Activated CD8-positive, alpha-beta memory T cell treated with anti-CD3 and anti-CD28 coated beads for 4 hours (primary cell): ENCODE measurements at regions not wholly inside any gene's neighbourhood (a gene's known extent, or its start where the extent isn't known, plus 50 kb on each side); places are given as distances from the start of the nearest gene placed in this dataset.
"Not testable (repeated sequence)": the region's sequence is repeated elsewhere in the genome, so short reads cannot be mapped to it uniquely, and the experiment has no call there.

ENCODE experiments used
- DNase-seq, 2 donors: peaks; one replicate each; pipeline ENCODE4 v3.0.0-alpha.2; 2020; ENCODE audit warnings: low read depth in 2 of 2

DNA sequence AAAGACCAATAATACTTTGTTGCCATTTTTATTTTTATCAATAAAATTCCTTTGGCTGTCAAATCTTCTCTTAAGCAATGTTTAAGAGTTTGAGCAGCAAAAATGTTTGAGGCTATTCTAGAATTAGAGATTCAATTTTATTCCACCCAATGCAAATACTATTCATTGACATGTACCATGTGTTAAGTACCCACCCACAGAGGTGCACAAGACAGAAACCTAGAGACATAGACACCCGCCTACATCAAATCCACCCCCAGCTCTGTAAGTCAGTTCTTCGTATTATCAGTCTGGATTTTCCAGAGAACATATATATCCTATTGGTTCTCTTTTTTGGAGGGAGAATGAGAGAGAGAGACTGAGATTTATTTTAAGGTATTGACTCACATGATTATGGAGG, 463.7 kb downstream of the EPM2A start:
- no peak for DNase-seq

DNA sequence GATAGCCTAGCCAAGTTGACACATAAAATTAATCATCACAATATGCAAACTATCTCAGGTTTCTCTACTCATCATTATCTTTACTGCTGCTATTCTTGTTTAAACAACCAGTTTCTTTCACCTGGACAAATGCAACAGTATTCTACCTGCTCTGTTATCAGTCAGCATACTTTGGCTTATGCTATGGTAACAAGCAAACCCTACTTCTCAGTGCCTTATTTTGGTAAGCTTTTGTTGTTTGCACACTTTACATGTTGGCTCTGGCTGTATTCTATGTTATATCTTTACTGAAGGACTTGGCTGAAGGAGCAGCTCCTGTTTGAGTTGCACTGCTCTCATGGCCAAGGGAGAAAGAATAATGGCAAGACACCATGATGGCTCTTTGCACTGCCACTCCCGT, 463.1 kb downstream of the EPM2A start:
- no peak for DNase-seq

DNA sequence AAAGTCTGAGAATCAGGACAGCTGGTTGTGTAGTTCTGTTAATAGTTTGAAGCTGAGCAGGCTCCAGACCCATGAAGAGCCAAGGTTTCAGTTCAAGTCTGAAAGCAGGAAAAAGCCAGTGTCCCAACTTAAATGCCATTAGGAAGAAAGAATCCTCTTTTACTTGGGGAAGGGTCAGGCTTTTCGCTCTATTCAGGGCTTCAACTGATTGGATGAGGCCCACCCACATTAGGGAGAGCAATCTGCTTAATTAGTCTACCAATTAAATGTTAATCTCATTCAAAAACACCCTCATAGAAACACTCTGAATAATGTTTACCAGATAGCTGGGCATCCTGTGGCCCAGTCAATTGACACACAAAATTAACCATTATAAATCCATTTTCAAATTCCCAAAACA, 462.2 kb downstream of the EPM2A start:
- no peak for DNase-seq

DNA sequence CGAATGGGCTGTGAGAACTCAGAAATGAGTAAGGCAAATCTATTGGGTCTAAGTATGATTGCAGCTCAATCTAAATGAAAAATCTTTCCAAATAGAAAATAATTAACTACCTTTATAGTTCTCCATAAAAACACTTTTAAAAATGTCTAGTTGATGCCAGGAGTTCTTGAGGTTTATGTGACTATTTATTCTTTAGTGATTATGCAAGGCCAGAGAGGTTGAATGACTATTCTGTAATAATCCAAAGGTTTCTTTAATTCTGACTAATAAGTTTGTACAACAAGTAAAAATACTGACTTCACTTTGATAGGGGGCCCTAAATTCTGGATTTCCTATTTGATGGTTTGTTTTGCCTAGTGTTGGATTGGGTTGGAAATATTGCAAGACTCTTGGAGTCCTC, 461.2 kb downstream of the EPM2A start:
- DNase-seq = no peak

DNA sequence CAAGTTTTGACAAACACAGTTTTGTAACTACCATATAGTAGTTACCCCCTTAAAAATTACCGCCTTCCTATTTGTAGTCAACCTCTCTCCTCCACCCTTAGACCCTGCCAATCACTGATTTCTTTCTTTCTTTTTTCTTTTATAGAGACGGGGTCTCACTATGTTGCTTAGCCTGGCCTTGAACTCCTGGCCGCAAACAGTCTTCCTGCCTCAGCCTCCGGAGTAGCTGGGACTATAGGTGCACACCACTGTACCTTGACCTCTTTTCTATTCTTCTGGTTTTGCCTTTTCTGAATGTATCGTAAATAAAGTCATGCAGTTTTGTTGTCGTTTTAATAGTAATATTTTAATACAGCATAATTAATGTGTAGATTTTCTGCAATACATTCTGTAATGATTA, 460.3 kb downstream of the EPM2A start:
- DNase-seq = no peak

DNA sequence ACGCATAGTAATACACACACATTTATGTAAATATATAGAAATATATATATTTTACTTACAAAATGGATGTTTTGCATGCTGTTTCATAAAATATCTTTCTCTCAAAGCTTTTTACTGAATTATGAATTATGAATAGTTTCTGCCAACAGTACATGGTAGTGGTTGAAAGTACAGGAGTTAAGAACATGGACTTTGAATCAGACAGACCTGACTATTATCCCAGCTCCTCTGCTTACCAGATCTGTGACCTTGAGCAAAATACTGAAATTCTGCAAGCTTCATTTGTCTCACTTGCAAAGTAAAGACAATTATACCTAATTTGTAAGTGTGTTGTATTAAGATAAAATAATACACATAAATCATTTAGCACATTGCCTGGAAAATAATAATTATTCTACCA, 459.5 kb downstream of the EPM2A start:
- no peak for DNase-seq

DNA sequence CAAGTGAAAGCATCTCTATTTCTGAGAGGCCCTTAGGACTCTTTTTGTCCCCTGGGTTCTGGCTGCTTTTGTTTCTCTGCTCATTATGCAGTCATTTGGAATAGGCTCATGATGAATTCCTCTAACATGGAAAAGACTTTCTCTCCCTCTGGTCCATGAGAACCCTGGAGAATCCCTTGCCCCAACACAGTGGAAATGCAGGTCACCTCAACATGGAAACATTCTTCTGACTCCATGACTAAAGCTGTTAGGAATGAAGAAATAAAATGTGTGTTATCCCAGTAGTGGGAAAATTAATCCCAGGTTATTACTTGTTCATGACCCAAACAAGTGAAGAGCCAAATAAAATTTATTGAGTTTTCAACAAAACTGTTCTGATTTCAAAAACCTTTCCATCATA, 458.6 kb downstream of the EPM2A start:
- no peak for DNase-seq

DNA sequence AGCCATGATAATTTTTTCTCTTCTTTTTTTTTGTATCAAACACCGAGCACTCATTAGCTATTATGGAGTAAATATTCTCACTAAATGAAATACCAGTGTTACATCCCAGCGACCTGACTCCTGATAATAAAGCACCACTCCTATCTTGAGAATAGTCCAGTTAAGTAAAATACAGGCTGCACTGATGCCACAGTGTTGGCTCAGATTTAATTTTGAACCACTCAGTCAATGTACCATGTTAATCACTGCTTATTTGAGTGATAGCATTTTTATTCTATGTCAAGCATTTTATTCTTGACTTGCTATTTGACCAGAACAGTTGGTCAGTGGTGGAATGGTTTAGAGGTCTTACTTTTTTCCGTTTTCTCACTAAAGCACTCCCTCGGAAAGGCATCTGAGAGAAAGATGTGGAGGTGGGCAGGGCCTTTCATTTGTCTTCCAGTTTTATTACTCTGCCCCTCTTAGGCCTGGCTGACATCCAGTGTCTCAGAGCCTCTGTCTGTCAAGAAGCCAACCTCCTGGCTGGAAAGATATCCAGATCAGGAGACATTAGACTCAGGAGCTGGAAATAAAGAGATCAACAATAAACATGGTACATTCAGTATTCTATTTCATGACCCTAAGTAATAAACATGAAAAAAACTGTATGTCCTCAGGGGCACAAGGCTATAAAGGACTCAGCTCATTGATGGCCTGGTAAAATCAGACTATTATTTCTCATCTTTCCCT, 457.8 kb downstream of the EPM2A start:
- DNase-seq = no peak

DNA sequence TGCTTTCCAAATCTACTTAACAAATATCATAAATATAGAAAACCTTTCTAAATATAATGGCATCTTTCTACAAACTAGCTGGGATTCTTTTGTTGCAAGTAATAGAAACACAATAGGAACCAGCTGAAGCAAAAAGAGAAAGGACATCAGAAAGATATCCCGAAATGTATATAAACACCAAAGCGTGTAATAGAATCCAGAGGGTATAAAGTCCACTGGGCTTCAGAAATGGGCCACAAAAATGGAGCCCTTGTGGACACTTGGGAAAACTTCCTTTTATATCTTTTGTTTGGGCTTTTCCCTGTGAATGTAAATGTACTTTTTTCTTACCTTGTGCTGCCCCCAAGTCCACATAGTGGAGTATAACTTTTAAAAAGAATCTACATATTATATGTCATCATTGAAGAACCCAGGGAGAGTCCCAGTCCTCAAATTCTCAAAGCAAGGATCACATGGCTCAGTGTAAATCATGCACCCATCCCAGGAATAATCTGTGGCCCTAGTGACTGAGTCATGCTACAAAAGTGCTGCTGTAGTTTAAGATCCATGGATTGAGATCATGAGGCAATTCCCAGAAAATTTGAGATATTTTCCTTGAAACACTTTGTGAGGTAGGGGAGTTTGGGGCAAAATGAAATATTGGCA, 457.0 kb downstream of the EPM2A start:
- no peak for DNase-seq

DNA sequence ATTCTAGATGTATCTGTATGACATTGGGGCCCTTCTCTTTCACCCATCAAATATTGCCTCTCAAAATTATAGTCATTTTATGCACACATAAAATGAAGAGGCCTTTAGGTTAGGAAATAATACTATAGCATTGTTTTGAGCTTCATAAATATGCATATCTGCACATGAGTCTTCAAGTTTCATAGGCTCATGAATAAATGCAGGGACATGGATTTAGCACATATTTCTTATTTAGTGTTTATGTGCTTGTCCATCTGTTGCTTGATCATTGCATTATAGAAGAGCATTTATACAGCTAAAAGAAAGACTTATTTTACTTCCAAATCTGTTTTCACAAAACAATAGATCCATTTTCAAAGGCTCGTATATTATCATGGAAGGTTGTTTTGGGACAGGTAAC, 455.8 kb downstream of the EPM2A start:
- no peak for DNase-seq

DNA sequence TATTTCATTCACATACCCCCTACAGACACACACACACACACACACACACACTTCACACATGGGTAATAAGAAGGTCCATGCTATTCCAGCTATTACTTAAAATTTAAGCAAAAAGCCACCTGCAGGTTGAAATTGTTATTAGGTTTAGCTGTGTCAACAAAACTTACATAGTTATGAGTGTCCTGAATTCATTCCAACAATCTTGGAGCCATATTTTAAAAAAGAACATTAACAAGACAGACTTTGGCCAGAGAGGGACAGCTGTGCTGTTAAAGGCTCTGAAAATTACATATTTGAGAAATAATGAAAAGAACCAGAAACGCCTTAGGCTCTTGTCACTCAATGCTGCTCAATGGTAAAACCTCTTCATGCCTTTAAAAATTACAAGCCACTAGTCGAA, 455.3 kb downstream of the EPM2A start:
- DNase-seq = no peak

DNA sequence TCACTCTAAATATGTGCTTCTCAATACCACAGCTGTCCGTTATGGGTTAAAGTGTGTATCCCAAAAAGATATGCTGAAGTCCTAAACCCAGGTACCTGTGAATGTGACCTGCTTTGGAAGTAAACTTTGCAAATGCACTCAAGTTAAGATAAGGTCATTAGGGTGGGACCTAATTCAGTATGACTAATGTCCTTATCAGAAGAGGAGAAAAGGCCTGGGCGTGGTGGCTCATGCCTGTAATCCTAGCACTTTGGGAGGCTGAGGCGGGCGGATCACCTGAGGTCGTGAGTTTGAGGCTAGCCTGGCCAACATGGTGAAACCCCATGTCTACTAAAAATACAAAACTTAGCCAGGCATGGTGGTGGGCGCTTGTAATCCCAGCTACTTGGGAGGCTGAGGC, 452.1 kb downstream of the EPM2A start:
- DNase-seq = not testable (repeated sequence)

DNA sequence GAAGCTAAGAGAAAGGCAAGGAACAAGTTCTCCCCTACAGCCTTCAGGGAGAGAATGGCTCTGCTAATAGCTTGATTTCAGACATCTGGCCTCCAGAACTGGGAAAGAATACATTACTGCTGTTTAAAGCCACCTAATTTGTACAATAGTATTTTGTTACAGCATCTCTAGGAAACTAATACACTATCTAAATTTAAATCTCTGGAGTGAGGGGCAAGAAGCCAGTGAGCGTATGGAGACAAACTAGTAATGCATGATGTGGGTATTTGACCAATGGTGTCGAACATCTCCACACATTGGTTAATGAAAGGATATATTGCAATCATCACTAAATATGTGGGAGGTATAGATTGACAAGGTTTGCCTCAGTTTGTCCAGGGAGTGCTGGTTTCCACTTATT, 451.5 kb downstream of the EPM2A start:
- no peak for DNase-seq

DNA sequence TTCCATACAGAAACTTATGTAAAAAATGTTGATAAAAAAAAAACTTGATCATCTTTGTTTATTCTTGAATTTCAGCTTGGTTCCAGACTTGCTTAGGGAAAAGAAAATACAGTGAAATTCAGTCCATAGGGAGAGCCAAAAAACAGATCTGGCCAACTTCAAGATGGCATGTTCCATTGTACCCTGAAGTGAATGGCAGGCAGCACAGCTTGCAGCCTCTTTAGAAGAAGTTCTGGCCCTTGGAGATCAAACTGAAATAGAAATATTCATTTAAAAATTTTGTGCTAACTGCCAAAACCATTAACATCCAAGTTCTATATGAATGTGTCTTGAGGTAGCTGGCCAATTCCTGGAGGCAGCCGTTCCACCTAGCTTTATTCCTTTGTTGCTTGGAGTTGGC, 448.4 kb downstream of the EPM2A start:
- DNase-seq = no peak

DNA sequence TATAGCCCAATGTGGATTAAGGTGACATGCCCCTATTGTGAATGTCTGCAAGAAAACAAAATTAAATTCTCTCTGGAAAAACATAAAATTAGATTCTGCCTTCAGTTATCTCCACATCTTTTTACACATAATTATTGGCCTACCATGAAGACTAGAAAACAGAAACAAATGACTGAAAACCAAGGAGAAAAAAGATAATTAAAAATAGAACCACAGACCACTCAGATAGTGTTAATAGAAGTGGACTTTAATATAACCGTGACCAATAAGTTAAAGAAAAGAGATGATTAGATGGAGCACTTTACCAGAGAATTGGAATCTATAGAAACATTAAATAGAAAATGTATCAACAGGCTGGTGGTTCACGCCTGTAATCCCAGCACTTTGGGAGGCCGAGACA, 445.7 kb downstream of the EPM2A start:
- DNase-seq = no peak

DNA sequence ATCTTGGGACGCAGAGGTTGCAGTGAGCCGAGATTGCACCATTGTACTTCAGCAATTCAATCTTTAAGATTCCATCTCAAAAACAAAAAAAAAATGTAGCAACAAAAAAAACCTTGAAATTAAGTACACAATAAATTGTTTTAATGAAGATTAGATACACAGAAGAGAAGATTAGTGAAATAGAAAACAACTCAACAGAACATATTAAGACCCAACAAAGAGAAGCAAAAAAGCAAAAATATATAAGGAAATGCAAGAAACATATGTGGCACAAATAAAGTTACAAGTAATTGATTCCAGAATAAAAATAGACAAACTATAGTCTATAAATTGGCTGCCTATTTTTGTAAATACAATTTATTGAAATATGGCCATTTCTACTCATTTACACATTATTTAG, 445.2 kb downstream of the EPM2A start:
- no peak for DNase-seq

DNA sequence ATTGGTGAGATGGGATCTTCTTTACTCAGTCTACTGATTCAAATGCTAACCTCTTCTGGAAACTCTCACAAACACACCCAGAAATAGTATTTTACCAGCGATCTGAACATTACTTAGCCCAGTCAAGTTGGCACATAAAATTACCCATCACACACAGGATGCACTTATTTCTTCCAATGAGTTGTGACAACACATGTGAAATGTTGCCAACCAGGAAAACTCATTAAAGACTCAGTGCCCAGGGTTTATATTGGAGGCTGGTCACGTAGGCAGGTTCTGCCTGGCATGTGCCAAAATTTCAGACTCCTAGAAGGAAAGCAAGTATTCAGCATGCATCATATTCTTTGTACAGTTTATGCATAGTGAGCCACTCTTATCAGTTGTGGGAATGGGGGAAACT, 443.3 kb downstream of the EPM2A start:
- DNase-seq = no peak

DNA sequence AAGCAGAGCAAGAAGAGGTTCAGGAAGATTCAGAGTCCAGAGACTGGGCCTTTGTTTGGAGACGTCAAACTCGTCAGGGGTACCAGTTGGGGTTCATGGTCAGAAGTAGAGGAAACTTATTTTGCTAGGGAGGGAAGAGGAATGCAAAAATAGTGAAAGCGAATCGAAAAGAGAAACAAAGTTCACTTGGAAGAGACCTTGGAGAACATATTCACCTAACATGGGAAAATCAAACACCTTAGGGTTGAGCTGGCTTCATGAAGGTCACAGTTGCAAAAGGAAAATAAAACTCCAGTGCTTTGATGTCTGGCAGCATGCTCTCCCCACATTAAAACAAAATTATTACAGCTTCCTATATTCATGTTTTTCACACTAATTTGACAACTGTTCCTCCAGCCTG, 440.4 kb downstream of the EPM2A start:
- DNase-seq = no peak

DNA sequence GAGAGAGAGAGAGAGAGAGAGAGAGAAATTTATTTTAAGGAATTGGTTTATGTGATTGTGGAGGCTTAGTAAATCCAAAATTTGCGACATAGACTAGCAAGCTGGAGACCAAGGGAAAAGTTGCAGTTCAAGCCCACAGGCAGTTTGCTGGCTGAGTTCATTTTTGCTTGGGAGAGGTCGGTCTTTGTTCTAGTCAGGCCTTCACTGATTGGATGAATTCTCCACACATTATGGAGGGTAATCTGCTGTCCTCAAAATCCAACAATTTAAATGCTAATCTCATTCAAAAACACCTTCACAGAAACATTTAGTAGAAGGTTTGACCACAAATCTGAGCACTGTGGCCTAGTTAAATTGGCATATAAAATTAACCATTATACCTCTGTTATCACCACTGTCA, 439.6 kb downstream of the EPM2A start:
- no peak for DNase-seq

DNA sequence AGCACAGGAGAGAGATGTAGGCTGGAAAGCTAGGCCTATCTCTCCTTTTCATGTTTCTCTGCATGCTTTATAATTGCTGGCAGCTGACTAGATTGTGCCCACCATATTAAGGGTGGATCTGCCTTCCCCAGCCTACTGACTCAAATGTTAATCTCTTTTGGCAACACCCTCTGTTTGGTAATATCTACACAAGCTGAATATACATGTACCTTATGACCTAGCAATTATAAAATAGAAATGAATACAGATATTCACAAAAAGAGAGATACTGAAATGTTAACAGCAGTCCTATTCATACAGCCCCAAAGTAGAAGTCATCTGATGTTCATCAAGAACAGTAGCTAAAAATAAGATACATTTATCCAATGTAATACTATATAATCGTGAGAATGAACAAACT, 429.6 kb downstream of the EPM2A start:
- no peak for DNase-seq

DNA sequence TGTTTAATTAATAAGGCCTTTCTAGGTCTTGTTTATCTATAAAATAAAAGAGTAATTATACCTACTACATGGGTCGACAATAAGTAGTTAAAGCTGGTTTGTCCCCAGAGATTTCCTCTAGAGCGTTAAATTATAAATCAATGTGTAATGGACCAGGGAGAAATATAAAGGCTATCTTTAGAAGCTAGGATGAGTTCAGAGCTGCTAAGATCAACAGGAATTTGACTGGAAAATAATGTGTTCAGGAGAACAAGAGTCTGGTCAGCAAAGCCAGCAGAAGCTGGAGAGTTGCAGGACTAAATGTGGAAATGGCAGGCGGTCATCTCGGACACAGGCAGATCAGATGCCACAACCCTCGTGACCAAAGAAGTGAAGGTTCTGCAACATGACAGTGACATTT, 428.8 kb downstream of the EPM2A start:
- no peak for DNase-seq

DNA sequence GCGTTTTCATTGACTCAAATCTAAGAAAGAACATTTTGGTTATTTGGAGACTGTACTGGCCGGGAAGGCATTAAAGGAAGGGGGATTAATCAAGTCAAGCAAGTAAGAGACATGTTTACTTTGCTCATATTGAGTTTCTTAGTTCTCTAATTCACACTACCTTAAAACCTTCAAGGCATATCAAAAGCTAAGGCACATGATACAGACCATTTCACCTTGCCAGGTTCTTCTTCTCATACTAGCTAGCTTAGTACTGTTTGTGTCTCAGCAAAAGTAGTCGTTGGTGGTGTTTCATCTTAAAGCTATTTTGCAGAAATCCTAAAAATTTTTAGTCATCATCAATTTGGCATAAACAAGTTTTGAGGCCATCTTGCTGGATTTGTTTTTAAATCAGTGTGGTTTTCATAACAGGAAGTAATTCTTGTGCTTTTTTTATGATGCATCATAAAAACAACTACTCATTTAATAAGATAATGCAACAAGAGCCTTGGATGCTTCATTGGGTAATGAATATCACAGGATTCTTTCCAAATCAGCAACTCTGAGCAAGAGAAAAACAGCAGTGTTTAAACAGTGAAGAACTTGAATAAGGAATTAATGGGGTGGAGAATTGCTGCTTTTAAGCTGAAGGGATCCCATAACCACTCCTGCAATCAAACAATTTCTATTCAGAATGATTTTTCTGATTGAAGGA, 425.3 kb downstream of the EPM2A start:
- DNase-seq = no peak

DNA sequence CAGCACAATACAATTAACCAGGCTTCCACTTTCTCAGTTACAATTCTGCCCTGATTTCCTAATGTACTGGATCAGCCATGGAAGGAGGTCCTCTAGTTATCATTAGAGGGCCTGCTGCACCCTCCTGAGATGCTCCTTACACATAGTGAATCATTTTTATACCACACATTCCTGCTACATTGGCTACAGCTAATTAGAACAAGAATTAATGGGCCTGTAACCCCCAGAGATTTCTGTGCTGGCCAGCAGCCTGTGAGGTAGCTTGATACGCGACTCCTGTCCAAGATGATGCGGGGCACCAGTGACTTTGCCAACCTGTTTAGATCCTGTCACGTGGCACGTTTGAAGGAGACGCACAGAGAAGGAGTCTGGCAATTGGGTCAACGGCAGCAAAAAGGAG, 422.8 kb downstream of the EPM2A start:
- DNase-seq = no peak
